NCI-H446 (cell line): ENCODE measurements at regions not wholly inside any gene's neighbourhood (a gene's known extent, or its start where the extent isn't known, plus 50 kb on each side); places are given as distances from the start of the nearest gene placed in this dataset.

Experiments
- DNase-seq, 2 experiments: peaks; one replicate each; lab custom pipeline; 2025; lab: John Stamatoyannopoulos, UW

- DNase-seq = no peak
Measured at GRCh38 chr9:88077071-88077617, 61.1 kb downstream of the SPATA31C2 start.

- DNase-seq = peak in 1 of 2 experiments; percentile 3
Measured at GRCh38 chr9:88076286-88077070, 61.8 kb downstream of the SPATA31C2 start.

GRCh38 chr9:88075966-88076285, 62.3 kb downstream of the SPATA31C2 start:
- no peak for DNase-seq

- DNase-seq = no peak
Measured at GRCh38 chr9:88075506-88075905, 62.8 kb downstream of the SPATA31C2 start.

GRCh38 chr9:88074931-88075330, 63.3 kb downstream of the SPATA31C2 start:
- no peak for DNase-seq

GRCh38 chr9:88072831-88073375, 65.4 kb downstream of the SPATA31C2 start:
- no peak for DNase-seq

GRCh38 chr9:88071331-88071730, 66.9 kb downstream of the SPATA31C2 start:
- DNase-seq = no peak

GRCh38 chr9:88065619-88066018, 72.7 kb downstream of the SPATA31C2 start:
- DNase-seq = no peak

GRCh38 chr9:88064554-88064953, 73.7 kb downstream of the SPATA31C2 start:
- DNase-seq = no peak

GRCh38 chr9:88060746-88061145, 77.5 kb downstream of the SPATA31C2 start:
- DNase-seq = no peak

GRCh38 chr9:88059469-88059868, 78.8 kb downstream of the SPATA31C2 start:
- DNase-seq = no peak

GRCh38 chr9:88056876-88057275, 81.4 kb downstream of the SPATA31C2 start:
- DNase-seq = no peak

GRCh38 chr9:88053856-88054501, 79.6 kb upstream of the CDK20 start:
- DNase-seq = no peak

- DNase-seq = no peak
Measured at GRCh38 chr9:88052321-88052965, 78.1 kb upstream of the CDK20 start.

GRCh38 chr9:88051138-88051537, 76.8 kb upstream of the CDK20 start:
- DNase-seq = no peak

GRCh38 chr9:88049677-88050307, 75.5 kb upstream of the CDK20 start:
- no peak for DNase-seq

- no peak for DNase-seq
Measured at GRCh38 chr9:88046542-88046941, 72.2 kb upstream of the CDK20 start.

- no peak for DNase-seq
Measured at GRCh38 chr9:88045686-88046085, 71.4 kb upstream of the CDK20 start.

GRCh38 chr9:88044200-88044599, 69.9 kb upstream of the CDK20 start:
- DNase-seq = no peak

- DNase-seq = no peak
Measured at GRCh38 chr9:88043647-88044046, 69.3 kb upstream of the CDK20 start.

GRCh38 chr9:88041447-88041846, 67.1 kb upstream of the CDK20 start:
- no peak for DNase-seq

GRCh38 chr9:88037285-88037845, 63.0 kb upstream of the CDK20 start:
- DNase-seq = no peak
